ENCODE measurements at regions not wholly inside any gene's neighbourhood (a gene's known extent, or its start where the extent isn't known, plus 50 kb on each side); places are given as distances from the start of the nearest gene placed in this dataset.

GRCh38 chr13:20332361-20333096, 100.4 kb upstream of the GJB6 start:
- Histone ChIP-seq H3K4me1 (ENCODE audit: insufficient read depth, poor library complexity, severe bottlenecking) (no peaks in the 10 kb centered on the region), H3K9me3 (ENCODE audit: severe bottlenecking) (no peaks in the 10 kb centered on the region), H3K27ac (ENCODE audit: poor library complexity, severe bottlenecking) (no peak overlapping the region), H3K27me3 (ENCODE audit: insufficient read depth, poor library complexity, severe bottlenecking) (no peaks in the 10 kb centered on the region), H3K36me3 (ENCODE audit: low read depth) (no peaks in the 10 kb centered on the region), H3K4me3 (ENCODE audit: severe bottlenecking) (no peak overlapping the region)
- no peak for ATAC-seq (ENCODE audit: low read depth)
- DNase-seq (ENCODE audit: low spot score), result no peak
- TF ChIP-seq CTCF (IDR thresholded peaks at IDR 0.05; ENCODE audit: poor library complexity, severe bottlenecking), result no peak

GRCh38 chr13:20331949-20332348, 99.8 kb upstream of the GJB6 start:
- H3K36me3 ChIP-seq (ENCODE audit: low read depth), result no peaks in the 10 kb centered on the region
- no peaks in the 10 kb centered on the region for H3K9me3 ChIP-seq (ENCODE audit: severe bottlenecking)
- DNase-seq (ENCODE audit: low spot score) (no peak), ATAC-seq (ENCODE audit: low read depth) (no peak)
- no peaks in the 10 kb centered on the region for H3K27me3 ChIP-seq (ENCODE audit: insufficient read depth, poor library complexity, severe bottlenecking)
- TF ChIP-seq CTCF (IDR thresholded peaks at IDR 0.05; ENCODE audit: poor library complexity, severe bottlenecking), result no peak
- H3K4me1 ChIP-seq (ENCODE audit: insufficient read depth, poor library complexity, severe bottlenecking), result no peaks in the 10 kb centered on the region
- no peak overlapping the region for H3K4me3 ChIP-seq (ENCODE audit: severe bottlenecking)
- no peak overlapping the region for H3K27ac ChIP-seq (ENCODE audit: poor library complexity, severe bottlenecking)

- Histone ChIP-seq H3K4me1 (ENCODE audit: insufficient read depth, poor library complexity, severe bottlenecking) (no peaks in the 10 kb centered on the region), H3K27me3 (ENCODE audit: insufficient read depth, poor library complexity, severe bottlenecking) (no peaks in the 10 kb centered on the region), H3K36me3 (ENCODE audit: low read depth) (no peaks in the 10 kb centered on the region), H3K9me3 (ENCODE audit: severe bottlenecking) (no peaks in the 10 kb centered on the region), H3K4me3 (ENCODE audit: severe bottlenecking) (no peak overlapping the region), H3K27ac (ENCODE audit: poor library complexity, severe bottlenecking) (no peak overlapping the region)
- peak; percentile 3 for TF ChIP-seq CTCF (IDR thresholded peaks at IDR 0.05; ENCODE audit: poor library complexity, severe bottlenecking)
- no peak for DNase-seq (ENCODE audit: low spot score)
- no peak for ATAC-seq (ENCODE audit: low read depth)
Observed at GRCh38 chr13:20331419-20331818, 99.3 kb upstream of the GJB6 start.

GRCh38 chr13:20326809-20327208, 94.7 kb upstream of the GJB6 start:
- DNase-seq (ENCODE audit: low spot score), result no peak
- H3K9me3 ChIP-seq (ENCODE audit: severe bottlenecking), result no peaks in the 10 kb centered on the region
- H3K27me3 ChIP-seq (ENCODE audit: insufficient read depth, poor library complexity, severe bottlenecking), result no peaks in the 10 kb centered on the region
- TF ChIP-seq CTCF (IDR thresholded peaks at IDR 0.05; ENCODE audit: poor library complexity, severe bottlenecking), result no peak
- H3K27ac ChIP-seq (ENCODE audit: poor library complexity, severe bottlenecking), result no peak overlapping the region
- no peaks in the 10 kb centered on the region for H3K4me1 ChIP-seq (ENCODE audit: insufficient read depth, poor library complexity, severe bottlenecking)
- no peak overlapping the region for H3K4me3 ChIP-seq (ENCODE audit: severe bottlenecking)
- ATAC-seq (ENCODE audit: low read depth), result no peak
- no peaks in the 10 kb centered on the region for H3K36me3 ChIP-seq (ENCODE audit: low read depth)

- ATAC-seq (ENCODE audit: low read depth), result no peak
Observed at GRCh38 chr13:20326276-20326675, 94.2 kb upstream of the GJB6 start.

More at GRCh38 chr13:20326276-20326675, 94.2 kb upstream of the GJB6 start:
- H3K9me3 ChIP-seq (ENCODE audit: severe bottlenecking), result no peaks in the 10 kb centered on the region
- no peak overlapping the region for H3K27ac ChIP-seq (ENCODE audit: poor library complexity, severe bottlenecking)
- no peaks in the 10 kb centered on the region for H3K4me1 ChIP-seq (ENCODE audit: insufficient read depth, poor library complexity, severe bottlenecking)
- DNase-seq (ENCODE audit: low spot score), result no peak
- no peaks in the 10 kb centered on the region for H3K36me3 ChIP-seq (ENCODE audit: low read depth)
- H3K27me3 ChIP-seq (ENCODE audit: insufficient read depth, poor library complexity, severe bottlenecking), result no peaks in the 10 kb centered on the region
- H3K4me3 ChIP-seq (ENCODE audit: severe bottlenecking), result no peak overlapping the region
- no peak for TF ChIP-seq CTCF (IDR thresholded peaks at IDR 0.05; ENCODE audit: poor library complexity, severe bottlenecking)

Data from RWPE2 (cell line).